SK-N-SH treated with all-trans-retinoic acid at 6 μM for 48 hours (cell line): ENCODE measurements at regions not wholly inside any gene's neighbourhood (a gene's known extent, or its start where the extent isn't known, plus 50 kb on each side); places are given as distances from the start of the nearest gene placed in this dataset.

Experiments used
- ATAC-seq: fragments of 200-7000 bp; cut with Tn5 transposase; 3 replicates; pipeline ENCODE4 v1.9.1; 2020; ENCODE audit warnings: mild to moderate bottlenecking, moderate library complexity
- BACH2 ChIP-seq: fragments of 250-450 bp; sonication (Bioruptor Pico); IDR thresholded peaks from 2 replicates; pipeline ENCODE4 v1.9.0; 2021; ENCODE audit warnings: mild to moderate bottlenecking, borderline replicate concordance
- CREB5 ChIP-seq: fragments of 250-450 bp; sonication (Bioruptor Pico); IDR thresholded peaks from 2 replicates; pipeline ENCODE4 v1.5.1; 2020; ENCODE audit warnings: low read depth, mild to moderate bottlenecking, moderate library complexity
- CSRNP3 ChIP-seq: fragments of 250-450 bp; sonication (Bioruptor Pico); IDR thresholded peaks from 2 replicates; pipeline ENCODE4 v1.5.1; 2021; ENCODE audit warnings: mild to moderate bottlenecking, moderate library complexity
- ESRRG ChIP-seq: fragments of 250-450 bp; sonication (Bioruptor Pico); IDR thresholded peaks from 2 replicates; pipeline ENCODE4 v1.6.1; 2021; ENCODE audit warnings: mild to moderate bottlenecking
- ISL1 ChIP-seq: fragments of 250-450 bp; sonication (Bioruptor Pico); IDR thresholded peaks from 2 replicates; pipeline ENCODE4 v2.1.2; 2022; ENCODE audit warnings: mild to moderate bottlenecking, moderate library complexity
- OSR1 ChIP-seq: fragments of 250-450 bp; sonication (Bioruptor Pico); IDR thresholded peaks from 2 replicates; pipeline ENCODE4 v1.8.0; 2022; ENCODE audit warnings: moderate library complexity, mild to moderate bottlenecking, inconsistent platforms
- PATZ1 ChIP-seq: fragments of 250-450 bp; sonication (Bioruptor Pico); IDR thresholded peaks from 2 replicates; pipeline ENCODE4 v1.8.0; 2020; ENCODE audit warnings: mild to moderate bottlenecking, moderate library complexity, borderline replicate concordance
- POU6F1 ChIP-seq: fragments of 250-450 bp; sonication (Bioruptor Pico); IDR thresholded peaks from 2 replicates; pipeline ENCODE4 v1.8.0; 2021; ENCODE audit warnings: low read depth, mild to moderate bottlenecking, moderate library complexity, borderline replicate concordance
- RARB ChIP-seq: fragments of 250-450 bp; sonication (Bioruptor Pico); IDR thresholded peaks from 2 replicates; pipeline ENCODE4 v1.8.0; 2021; ENCODE audit warnings: mild to moderate bottlenecking, moderate library complexity
- SNAI2 ChIP-seq: fragments of 250-450 bp; sonication (Bioruptor Pico); IDR thresholded peaks from 2 replicates; pipeline ENCODE4 v1.5.0; 2020; ENCODE audit warnings: mild to moderate bottlenecking, moderate library complexity
- TCF4 ChIP-seq: fragments of 250-450 bp; sonication (Bioruptor Pico); IDR thresholded peaks from 2 replicates; pipeline ENCODE4 v1.8.0; 2021; ENCODE audit warnings: mild to moderate bottlenecking, moderate library complexity, borderline replicate concordance
- TOX ChIP-seq: fragments of 250-450 bp; sonication (Bioruptor Pico); IDR thresholded peaks from 2 replicates; pipeline ENCODE4 v1.8.0; 2021; ENCODE audit warnings: mild to moderate bottlenecking, moderate library complexity, borderline replicate concordance
- TSHZ2 ChIP-seq: fragments of 250-450 bp; sonication (Bioruptor Pico); IDR thresholded peaks from 2 replicates; pipeline ENCODE4 v1.5.0; 2020; ENCODE audit warnings: mild to moderate bottlenecking, moderate library complexity
- ZC3H10 ChIP-seq: fragments of 250-450 bp; sonication (Bioruptor Pico); IDR thresholded peaks from 2 replicates; pipeline ENCODE4 v1.5.1; 2021; ENCODE audit warnings: mild to moderate bottlenecking, moderate library complexity
- ZFP3 ChIP-seq: fragments of 250-450 bp; sonication (Bioruptor Pico); IDR thresholded peaks from 2 replicates; pipeline ENCODE4 v1.5.0; 2020; ENCODE audit warnings: mild to moderate bottlenecking, moderate library complexity
- ZFP30 ChIP-seq: fragments of 450-650 bp; formaldehyde crosslinking; IDR thresholded peaks from 2 replicates; pipeline ENCODE4 v1.5.0; 2022; ENCODE audit warnings: mild to moderate bottlenecking, moderate library complexity
- ZNF565 ChIP-seq: fragments of 450-650 bp; formaldehyde crosslinking; conservative IDR thresholded peaks from 2 replicates; pipeline ENCODE4 v1.5.0; 2020; ENCODE audit warnings: low read depth, mild to moderate bottlenecking, moderate library complexity
- ZNF70 ChIP-seq: fragments of 450-650 bp; formaldehyde crosslinking; IDR thresholded peaks from 2 replicates; pipeline ENCODE4 v1.5.0; 2020; ENCODE audit warnings: mild to moderate bottlenecking, moderate library complexity
- ZNF8 ChIP-seq: fragments of 450-650 bp; formaldehyde crosslinking; IDR thresholded peaks from 2 replicates; pipeline ENCODE4 v1.5.0; 2020; ENCODE audit warnings: mild to moderate bottlenecking, moderate library complexity

GRCh38 chr12:45549337-45549902, 180.1 kb upstream of the ARID2 start:
- TF ChIP-seq RARB (CRISPR knock-in tag) (no peak), CSRNP3 (CRISPR knock-in tag) (no peak), OSR1 (no peak), ESRRG (CRISPR knock-in tag) (no peak), ZFP30 (CRISPR knock-in tag) (no peak), ZFP3 (CRISPR knock-in tag) (no peak), TCF4 (CRISPR knock-in tag) (no peak), PATZ1 (CRISPR knock-in tag) (no peak), TSHZ2 (CRISPR knock-in tag) (no peak), POU6F1 (CRISPR knock-in tag) (no peak), ZNF8 (CRISPR knock-in tag) (no peak), ZNF70 (CRISPR knock-in tag) (no peak), TOX (CRISPR knock-in tag) (no peak), BACH2 (CRISPR knock-in tag) (no peak), ZNF565 (no peak), CREB5 (CRISPR knock-in tag) (no peak)
- no peak for ATAC-seq

GRCh38 chr12:45553204-45553603, 176.3 kb upstream of the ARID2 start:
- TF ChIP-seq ISL1 (CRISPR knock-in tag) (0 out of 2 replicates have a peak, but pooled peaks have one; percentile 15), TSHZ2 (CRISPR knock-in tag) (no peak)
- ATAC-seq, result no peak

GRCh38 chr12:45557016-45557415, 172.5 kb upstream of the ARID2 start:
- ATAC-seq, result no peak
- TF ChIP-seq ZFP3 (CRISPR knock-in tag), result no peak
- no peak for TF ChIP-seq ISL1 (CRISPR knock-in tag)
- no peak for TF ChIP-seq PATZ1 (CRISPR knock-in tag)
- no peak for TF ChIP-seq ZNF565
- TF ChIP-seq ZC3H10 (CRISPR knock-in tag), result no peak
- no peak for TF ChIP-seq TOX (CRISPR knock-in tag)
- TF ChIP-seq POU6F1 (CRISPR knock-in tag), result no peak
- TF ChIP-seq SNAI2 (CRISPR knock-in tag), result no peak
- no peak for TF ChIP-seq OSR1
